K562 (cell line): ENCODE measurements at regions not wholly inside any gene's neighbourhood (a gene's known extent, or its start where the extent isn't known, plus 50 kb on each side); places are given as distances from the start of the nearest gene placed in this dataset.

Source experiments
- CTCF ChIP-seq, 3 experiments: IDR thresholded peaks in 2 of 3; conservative IDR thresholded peaks in 1 of 3; 2 replicates each; pipeline ENCODE4 v1.5.1; 2011 to 2012; ENCODE audit warnings: low read length in 3 of 3, mild to moderate bottlenecking in 3 of 3, control low read depth in 2 of 3, improper control_type of control experiment in 1 of 3, inconsistent platforms in 1 of 3, low read depth in 1 of 3, mixed read lengths in 1 of 3, moderate library complexity in 1 of 3; ENCODE audit not compliant: insufficient read depth in 2 of 3
- EP300 ChIP-seq: IDR thresholded peaks from 2 replicates; pipeline ENCODE4 v1.6.1; 2012; ENCODE audit warnings: low read length, improper control_type of control experiment
- HNRNPK ChIP-seq: fragments of 200-400 bp; formaldehyde crosslinking; IDR thresholded peaks from one replicate; pipeline ENCODE4 v1.6.1; 2018; ENCODE audit warnings: mild to moderate bottlenecking, low read depth, low read length; ENCODE audit not compliant: poor library complexity, severe bottlenecking
- KDM1A ChIP-seq, 2 experiments: fragments of 450-650 bp; IDR thresholded peaks; 2 replicates each; pipeline ENCODE4 v1.6.1; 2016; ENCODE audit warnings: mild to moderate bottlenecking in 2 of 2
- SMARCB1 ChIP-seq: IDR thresholded peaks from 2 replicates; pipeline ENCODE4 v1.6.1; 2011; ENCODE audit warnings: improper control_type of control experiment, low read depth; ENCODE audit not compliant: insufficient read length
- TEAD2 ChIP-seq: fragments of 450-650 bp; IDR thresholded peaks from 2 replicates; pipeline ENCODE4 v1.6.1; 2016; ENCODE audit warnings: missing genetic modification characterization, control low read depth, missing compliant biosample characterization
- TRIM24 ChIP-seq, 2 experiments: fragments of 450-650 bp; IDR thresholded peaks; 2 replicates each; pipeline ENCODE4 v1.6.1; 2016
- YY1 ChIP-seq, 3 experiments: IDR thresholded peaks; 2 replicates each; pipeline ENCODE4 v1.6.1; 2011; ENCODE audit warnings: low read length in 2 of 3, mild to moderate bottlenecking in 2 of 3, moderate library complexity in 2 of 3, borderline replicate concordance in 1 of 3, control low read depth in 1 of 3, low read depth in 1 of 3; ENCODE audit not compliant: insufficient read depth in 3 of 3, insufficient replicate concordance in 2 of 3, control insufficient read depth in 1 of 3, insufficient read length in 1 of 3; ENCODE audit errors: extremely low read depth in 1 of 3
- ZC3H8 ChIP-seq: fragments of 450-650 bp; IDR thresholded peaks from 2 replicates; pipeline ENCODE4 v1.6.1; 2017
- ZNF121 ChIP-seq: sonication (generic); formaldehyde crosslinking; conservative IDR thresholded peaks from 2 replicates; pipeline ENCODE4 v1.8.0; 2022; ENCODE audit warnings: missing genetic modification reagents
- TF ChIP-seq, protein P1 (sequence below): sonication (generic); formaldehyde crosslinking; IDR thresholded peaks from 2 replicates; pipeline ENCODE4 v1.8.1; 2023; ENCODE audit warnings: mild to moderate bottlenecking, missing genetic modification reagents
- TF ChIP-seq, protein P2 (sequence below): fragments of 250-450 bp; sonication (Bioruptor Pico); IDR thresholded peaks from 2 replicates; pipeline ENCODE4 v1.5.0; 2022; ENCODE audit warnings: mild to moderate bottlenecking

DNA sequence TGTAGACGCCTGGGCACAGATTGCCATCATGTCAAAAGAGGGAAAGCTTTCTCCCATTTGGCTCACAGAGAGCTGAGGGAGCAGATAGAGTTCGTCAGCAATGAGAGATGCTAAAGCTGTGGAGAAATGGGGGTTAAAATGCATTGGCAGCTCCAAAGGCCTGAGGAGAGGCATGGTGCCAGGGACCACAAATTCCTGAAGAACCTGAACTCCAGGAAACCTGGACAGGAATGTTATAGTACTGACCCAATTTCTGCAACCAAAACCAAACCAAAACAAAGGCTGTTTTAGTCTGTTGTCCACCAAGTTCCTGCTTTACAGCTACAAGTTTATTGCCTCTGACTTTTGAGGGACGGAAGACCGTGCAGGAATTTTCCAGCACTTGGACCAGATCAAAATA, 575.7 kb downstream of the REEP3 start:
- TF ChIP-seq, protein P1, sequence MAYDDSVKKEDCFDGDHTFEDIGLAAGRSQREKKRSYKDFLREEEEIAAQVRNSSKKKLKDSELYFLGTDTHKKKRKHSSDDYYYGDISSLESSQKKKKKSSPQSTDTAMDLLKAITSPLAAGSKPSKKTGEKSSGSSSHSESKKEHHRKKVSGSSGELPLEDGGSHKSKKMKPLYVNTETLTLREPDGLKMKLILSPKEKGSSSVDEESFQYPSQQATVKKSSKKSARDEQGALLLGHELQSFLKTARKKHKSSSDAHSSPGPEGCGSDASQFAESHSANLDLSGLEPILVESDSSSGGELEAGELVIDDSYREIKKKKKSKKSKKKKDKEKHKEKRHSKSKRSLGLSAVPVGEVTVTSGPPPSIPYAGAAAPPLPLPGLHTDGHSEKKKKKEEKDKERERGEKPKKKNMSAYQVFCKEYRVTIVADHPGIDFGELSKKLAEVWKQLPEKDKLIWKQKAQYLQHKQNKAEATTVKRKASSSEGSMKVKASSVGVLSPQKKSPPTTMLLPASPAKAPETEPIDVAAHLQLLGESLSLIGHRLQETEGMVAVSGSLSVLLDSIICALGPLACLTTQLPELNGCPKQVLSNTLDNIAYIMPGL (CRISPR knock-in tag), result no peak
- TF ChIP-seq YY1 (IDR thresholded peaks at IDR 0.05; ENCODE audit: borderline replicate concordance in 1 of 3, control insufficient read depth in 1 of 3, extremely low read depth in 1 of 3, insufficient read depth in 3 of 3, insufficient read length in 1 of 3, insufficient replicate concordance in 2 of 3, low read depth in 1 of 3, low read length in 2 of 3) (no peak), CTCF (IDR thresholded peaks at IDR 0.05 in 2 of 3, conservative IDR thresholded peaks at IDR 0.05 in 1 of 3; ENCODE audit: insufficient read depth in 2 of 3, low read depth in 1 of 3, low read length in 3 of 3) (no peak), ZC3H8 (no peak), SMARCB1 (no peak), TEAD2 (no peak), KDM1A (IDR thresholded peaks at IDR 0.05) (no peak), HNRNPK (no peak), ZNF121 (CRISPR knock-in tag) (no peak), EP300 (no peak), TRIM24 (IDR thresholded peaks at IDR 0.05) (no peak)
- TF ChIP-seq, protein P2, sequence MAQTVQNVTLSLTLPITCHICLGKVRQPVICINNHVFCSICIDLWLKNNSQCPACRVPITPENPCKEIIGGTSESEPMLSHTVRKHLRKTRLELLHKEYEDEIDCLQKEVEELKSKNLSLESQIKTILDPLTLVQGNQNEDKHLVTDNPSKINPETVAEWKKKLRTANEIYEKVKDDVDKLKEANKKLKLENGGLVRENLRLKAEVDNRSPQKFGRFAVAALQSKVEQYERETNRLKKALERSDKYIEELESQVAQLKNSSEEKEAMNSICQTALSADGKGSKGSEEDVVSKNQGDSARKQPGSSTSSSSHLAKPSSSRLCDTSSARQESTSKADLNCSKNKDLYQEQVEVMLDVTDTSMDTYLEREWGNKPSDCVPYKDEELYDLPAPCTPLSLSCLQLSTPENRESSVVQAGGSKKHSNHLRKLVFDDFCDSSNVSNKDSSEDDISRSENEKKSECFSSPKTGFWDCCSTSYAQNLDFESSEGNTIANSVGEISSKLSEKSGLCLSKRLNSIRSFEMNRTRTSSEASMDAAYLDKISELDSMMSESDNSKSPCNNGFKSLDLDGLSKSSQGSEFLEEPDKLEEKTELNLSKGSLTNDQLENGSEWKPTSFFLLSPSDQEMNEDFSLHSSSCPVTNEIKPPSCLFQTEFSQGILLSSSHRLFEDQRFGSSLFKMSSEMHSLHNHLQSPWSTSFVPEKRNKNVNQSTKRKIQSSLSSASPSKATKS (CRISPR knock-in tag), result no peak
